ENCODE measurements at regions not wholly inside any gene's neighbourhood (a gene's known extent, or its start where the extent isn't known, plus 50 kb on each side); places are given as distances from the start of the nearest gene placed in this dataset.

GRCh38 chr5:14056039-14056438 is 87.1 kb upstream of the TRIO start:
- no peak for TF ChIP-seq CTCF (optimal IDR thresholded peaks at IDR 0.05 in 1 of 3, IDR thresholded peaks at IDR 0.05 in 1 of 3, conservative IDR thresholded peaks at IDR 0.05 in 1 of 3; ENCODE audit: extremely low read depth in 1 of 3, insufficient read depth in 2 of 3, low read length in 3 of 3)
- TF ChIP-seq EZH2 (IDR thresholded peaks at IDR 0.05; ENCODE audit: low read length): no peak
